Lung microvascular endothelial cell (primary cell): ENCODE measurements at regions not wholly inside any gene's neighbourhood (a gene's known extent, or its start where the extent isn't known, plus 50 kb on each side); places are given as distances from the start of the nearest gene placed in this dataset.
"Not testable (repeated sequence)": the region's sequence is repeated elsewhere in the genome, so short reads cannot be mapped to it uniquely, and the experiment has no call there.

Experiments used
- DNase-seq, 2 donors: peaks; one replicate each; pipeline versions ENCODE4 v3.0.0 to v3.0.0-alpha.2; 2010; ENCODE audit warnings: low read depth in 2 of 2

DNA sequence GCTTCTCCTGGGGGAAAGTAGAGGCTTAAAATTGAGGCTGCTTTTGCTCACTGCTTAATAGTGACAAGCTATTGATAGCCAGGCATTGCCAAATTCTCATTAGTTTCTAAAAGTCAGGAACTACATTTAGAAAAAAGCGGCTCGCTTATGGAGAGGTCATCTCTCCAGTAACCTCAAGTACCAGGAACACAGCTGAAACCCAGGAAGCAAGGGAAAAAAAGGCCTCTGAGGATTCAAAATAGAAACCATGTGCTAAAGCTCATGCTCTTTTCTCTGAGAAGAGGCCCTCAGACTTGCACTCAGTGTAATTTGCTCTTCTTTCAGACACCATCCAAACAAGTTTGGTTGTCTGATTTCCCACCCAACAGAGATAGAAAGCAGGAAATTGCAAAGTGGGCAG, 261.4 kb upstream of the USP25 start:
- DNase-seq = no peak

GRCh38 chr21:15472108-15473040, 257.4 kb upstream of the USP25 start:
- no peak for DNase-seq

DNA sequence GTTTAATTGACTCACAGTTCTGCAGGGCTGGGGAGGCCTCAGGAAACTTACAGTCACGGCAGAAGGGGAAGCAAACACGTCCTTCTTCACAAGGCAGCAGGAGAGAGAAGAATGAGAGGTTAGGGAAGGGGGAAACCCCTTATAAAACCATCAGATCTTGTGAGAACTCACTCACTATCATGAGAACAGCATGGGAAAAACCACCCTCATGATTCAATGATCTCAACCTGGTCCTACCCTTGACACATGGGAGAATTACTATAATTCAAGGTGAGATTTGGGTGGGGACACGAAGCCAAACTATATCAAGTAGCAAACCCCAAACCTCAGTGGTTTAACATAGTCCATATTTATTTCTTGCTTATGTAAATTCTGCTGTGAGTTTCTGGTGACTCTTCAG, 252.0 kb upstream of the USP25 start:
- DNase-seq = not testable (repeated sequence)

DNA sequence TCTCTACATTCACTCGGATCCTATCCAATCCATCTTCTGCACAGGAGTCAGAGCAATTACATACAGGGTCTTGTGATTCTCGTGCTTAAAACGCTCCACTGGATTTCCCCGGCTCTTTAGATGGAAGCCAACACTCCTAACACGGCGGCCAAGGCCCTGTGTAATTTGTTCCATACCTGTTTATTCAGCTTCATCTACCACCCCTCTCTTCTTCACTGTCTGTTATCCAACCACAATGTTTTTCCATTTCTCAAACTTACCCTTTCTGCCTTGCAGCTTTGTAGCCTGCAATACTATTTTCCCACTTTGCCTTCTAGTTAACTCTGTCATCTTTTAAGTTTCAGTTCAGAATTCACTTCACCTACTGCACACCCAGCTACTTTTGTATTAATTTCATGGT, 249.6 kb upstream of the USP25 start:
- no peak for DNase-seq

DNA sequence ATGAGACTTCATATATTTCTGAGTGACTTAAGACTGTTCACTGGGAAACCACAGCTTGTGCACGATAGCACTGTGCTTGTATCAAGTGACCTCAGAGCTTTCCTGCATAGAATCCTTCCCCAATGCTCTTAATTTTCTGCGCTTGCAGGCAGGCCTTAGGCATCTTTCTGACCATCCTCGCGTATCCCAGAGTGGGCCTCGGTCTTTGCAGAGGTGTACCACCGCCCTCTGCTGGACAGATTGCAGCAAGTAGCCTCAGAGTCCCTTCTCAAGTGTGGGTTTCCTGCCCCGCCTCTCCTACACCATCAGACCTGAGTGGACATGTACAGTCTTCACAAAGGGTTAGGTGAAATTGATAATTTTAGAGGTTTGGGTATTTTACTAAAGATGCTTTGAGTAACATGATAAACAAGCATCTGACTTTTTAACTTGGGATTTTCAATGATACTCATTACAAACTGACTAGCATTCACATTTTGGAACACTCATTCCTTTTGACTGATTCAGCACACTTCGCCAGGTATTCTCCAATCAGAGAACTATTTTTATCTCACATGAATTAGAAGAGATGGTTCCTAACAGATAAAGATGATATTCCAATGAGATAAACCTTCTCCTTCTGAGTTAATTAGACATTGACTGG, 246.5 kb upstream of the USP25 start:
- peak; percentile 83 to 92 for DNase-seq

DNA sequence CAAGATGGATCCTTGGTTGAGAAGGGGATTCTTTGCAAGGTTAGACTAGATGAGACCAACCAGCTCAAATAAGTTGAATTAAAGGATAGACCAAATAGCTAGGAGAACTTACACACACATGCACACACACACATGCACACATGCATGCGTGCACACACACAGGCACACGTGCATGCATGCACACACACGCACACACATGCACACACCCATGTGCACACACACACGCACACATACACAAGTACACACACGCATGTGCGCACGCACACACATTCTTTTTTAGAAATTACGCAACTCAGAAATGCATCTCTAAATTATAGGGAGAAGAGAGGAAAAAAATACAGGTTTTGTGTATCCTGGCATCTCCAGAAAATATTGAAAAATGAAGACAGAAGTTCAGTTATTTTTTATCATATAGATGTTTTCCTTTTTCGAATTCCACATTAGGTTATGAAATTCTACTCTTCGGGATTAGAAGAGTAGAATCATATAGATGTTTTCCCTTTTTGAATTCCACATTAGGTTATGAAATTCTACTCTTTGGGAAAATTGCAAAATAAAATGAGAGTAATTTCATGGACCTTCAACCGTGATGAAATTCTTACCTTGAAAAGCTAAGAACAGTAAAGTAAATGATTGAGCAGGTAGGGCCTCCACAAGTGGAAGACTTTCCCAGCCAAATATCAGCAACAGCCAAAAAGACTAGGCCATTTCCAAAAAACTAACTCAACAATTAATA, 243.2 kb upstream of the USP25 start:
- no peak for DNase-seq

- no peak for DNase-seq
Observed at GRCh38 chr21:15487196-15487550, 242.6 kb upstream of the USP25 start.

DNA sequence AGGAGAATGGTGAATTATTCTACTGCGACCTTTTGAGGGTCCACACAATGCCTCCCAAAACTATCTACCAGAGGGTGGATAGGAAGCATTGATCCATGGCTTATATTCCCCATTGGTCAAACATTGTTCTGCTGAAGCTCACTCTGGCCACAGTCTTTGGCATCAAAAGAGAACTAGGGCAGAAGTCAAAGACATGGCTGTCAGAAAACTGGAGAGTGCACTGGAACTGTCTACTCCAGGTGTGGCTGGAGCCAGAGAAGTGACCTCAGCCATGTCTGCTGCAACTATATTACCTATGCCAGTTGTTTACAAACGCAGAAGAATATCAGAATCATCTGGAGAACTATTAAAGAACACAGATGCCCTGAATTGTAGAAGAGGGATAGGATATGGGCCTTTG, 238.7 kb upstream of the USP25 start:
- DNase-seq = no peak

- DNase-seq = no peak
Observed at GRCh38 chr21:15493646-15494045, 236.1 kb upstream of the USP25 start.

GRCh38 chr21:15494481-15494880, 235.3 kb upstream of the USP25 start:
- DNase-seq = no peak

DNA sequence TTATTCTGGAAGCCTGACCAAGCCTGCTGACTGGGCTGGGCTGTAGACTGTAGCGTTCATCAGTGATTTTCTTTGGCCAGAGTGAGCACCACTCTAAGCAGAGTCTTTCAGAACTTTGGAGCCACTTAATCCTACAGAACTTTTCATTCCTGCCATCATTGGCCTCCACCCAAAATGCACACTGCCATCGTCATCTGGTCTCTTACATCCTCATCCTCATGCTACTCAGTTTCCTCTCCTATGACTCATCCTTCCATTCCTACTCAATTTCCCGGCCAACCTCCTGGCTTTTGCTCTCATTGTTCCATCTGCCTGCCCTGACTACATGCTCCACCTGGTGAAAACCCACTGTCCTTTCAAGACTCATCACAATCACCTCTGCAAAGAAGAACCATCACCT, 233.8 kb upstream of the USP25 start:
- DNase-seq = peak; percentile 17 to 63

GRCh38 chr21:15496911-15497310, 232.9 kb upstream of the USP25 start:
- DNase-seq = no peak

DNA sequence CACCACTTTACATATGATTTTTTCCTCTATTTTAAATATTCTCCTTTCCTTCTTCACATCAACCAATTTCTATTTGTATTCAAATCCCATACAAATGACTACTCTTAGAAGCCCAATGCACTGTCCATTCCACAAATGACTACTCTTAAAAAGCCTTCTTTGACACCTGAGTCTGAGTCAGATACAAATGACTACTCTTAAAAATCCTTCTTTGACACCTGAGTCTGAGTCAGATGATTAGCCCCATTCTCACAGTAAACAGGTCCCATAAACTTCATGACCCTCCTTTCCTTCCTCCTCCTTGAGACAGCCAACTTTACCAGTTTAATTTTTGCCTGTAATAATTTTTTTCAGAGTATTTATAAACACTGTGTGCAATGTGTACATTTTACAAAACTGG, 231.3 kb upstream of the USP25 start:
- DNase-seq = no peak

- no peak for DNase-seq
Observed at GRCh38 chr21:15506086-15506485, 223.7 kb upstream of the USP25 start.

DNA sequence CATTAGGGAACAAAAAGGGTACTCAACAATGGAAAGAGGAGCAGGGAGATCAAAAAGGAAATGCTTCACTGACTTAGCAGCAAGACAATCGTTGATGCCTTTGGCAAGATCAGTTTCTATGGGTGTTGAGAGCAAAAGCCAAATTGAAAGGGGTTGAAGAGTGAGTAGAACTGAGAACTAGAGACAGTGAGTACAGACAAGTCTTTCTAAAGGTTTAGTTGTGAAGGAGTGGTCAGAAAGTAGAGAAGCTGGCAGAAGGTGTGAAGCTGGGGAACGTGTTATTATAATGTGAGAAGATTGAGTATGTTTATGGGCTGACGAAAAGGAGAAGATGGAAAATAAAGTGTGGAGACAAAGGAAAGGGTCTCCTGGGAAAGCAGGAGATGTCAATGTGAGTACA, 221.2 kb upstream of the USP25 start:
- no peak for DNase-seq

DNA sequence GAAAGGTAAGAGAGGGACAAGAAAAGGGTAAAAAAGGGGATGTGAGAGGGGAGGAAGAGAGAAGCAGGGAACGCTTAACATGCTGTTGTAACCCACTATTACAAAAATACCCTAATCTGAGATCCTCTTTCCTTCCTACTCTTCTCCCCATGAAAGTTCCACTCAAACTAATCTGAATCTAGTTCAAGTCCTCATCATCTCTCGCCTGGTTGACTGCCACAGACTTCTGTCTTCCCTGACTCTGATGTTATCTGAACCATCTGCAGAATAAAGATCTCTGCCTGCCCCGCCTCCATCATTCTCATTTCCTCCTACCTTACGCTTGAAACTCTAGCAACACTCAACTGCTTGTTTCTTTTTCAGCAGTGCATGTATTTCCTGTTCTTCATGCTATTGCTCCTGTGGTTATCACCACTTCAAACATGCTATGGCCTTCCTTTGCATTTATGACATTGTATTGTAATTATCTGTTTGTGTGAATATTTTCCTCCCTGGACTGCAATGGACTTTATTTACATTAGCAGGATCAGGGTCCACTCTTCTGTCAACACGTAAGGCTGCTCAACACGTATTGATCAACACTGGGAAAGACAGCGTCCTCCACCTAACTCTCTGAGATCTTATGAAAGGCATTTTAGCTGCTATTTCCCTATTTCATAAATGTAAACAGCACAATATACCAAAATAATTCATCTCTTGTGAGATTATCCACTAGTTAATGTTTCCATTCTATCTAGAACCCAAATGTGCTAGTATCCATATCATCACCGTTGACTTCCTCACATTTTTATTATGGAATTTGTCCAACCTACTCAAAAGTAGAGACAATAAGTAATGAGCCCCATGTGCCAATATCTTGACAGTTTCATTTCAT, 215.5 kb upstream of the USP25 start:
- no peak for DNase-seq

GRCh38 chr21:15515908-15516307, 213.9 kb upstream of the USP25 start:
- no peak for DNase-seq

- no peak for DNase-seq
Observed at GRCh38 chr21:15517394-15517793, 212.4 kb upstream of the USP25 start.

GRCh38 chr21:15520811-15521643, 208.8 kb upstream of the USP25 start:
- DNase-seq = no peak

DNA sequence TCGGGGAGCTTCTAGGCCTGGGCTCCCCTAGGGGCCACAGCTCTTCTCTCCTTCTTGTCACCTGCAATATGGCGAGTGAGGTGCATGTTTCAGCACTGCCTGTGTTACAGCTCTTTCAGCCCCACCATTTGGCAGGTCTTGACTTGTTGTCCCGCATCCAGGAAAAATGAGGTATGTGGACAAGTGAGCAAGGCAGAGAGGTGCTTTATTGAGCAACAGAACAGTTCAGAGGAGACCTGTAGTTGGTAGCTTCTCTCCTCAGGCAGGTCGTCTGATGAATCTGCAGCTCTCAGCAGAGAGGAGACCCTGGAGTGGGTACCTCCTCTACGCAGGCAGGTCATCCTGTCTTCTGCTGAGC, 208.2 kb upstream of the USP25 start:
- no peak for DNase-seq

- DNase-seq = no peak
Observed at GRCh38 chr21:15522148-15522547, 207.6 kb upstream of the USP25 start.
